KMS-11 (cell line): ENCODE measurements at regions not wholly inside any gene's neighbourhood (a gene's known extent, or its start where the extent isn't known, plus 50 kb on each side); places are given as distances from the start of the nearest gene placed in this dataset.

ENCODE experiments used
- H2AFZ ChIP-seq: fragments of 200-600 bp; sonication (generic); 2 replicates; pipeline ENCODE4 v1.6.1; 2016; ENCODE audit warnings: antibody characterized with exemption, mixed run types, low read depth
- H3K27ac ChIP-seq: fragments of 200-600 bp; sonication (generic); 2 replicates; pipeline ENCODE4 v1.6.1; 2016; ENCODE audit warnings: mild to moderate bottlenecking, mixed run types
- H3K27me3 ChIP-seq: fragments of 200-600 bp; sonication (generic); 2 replicates; pipeline ENCODE4 v1.6.1; 2017; ENCODE audit warnings: mild to moderate bottlenecking, low read depth, mixed run types, moderate library complexity; ENCODE audit not compliant: insufficient read depth
- H3K36me3 ChIP-seq: fragments of 200-600 bp; sonication (generic); 2 replicates; pipeline ENCODE4 v1.6.1; 2017; ENCODE audit warnings: mild to moderate bottlenecking, mixed run types; ENCODE audit not compliant: insufficient read depth
- H3K4me1 ChIP-seq: fragments of 200-600 bp; sonication (generic); 2 replicates; pipeline ENCODE4 v1.6.1; 2016; ENCODE audit warnings: mild to moderate bottlenecking, low read depth, mixed run types; ENCODE audit not compliant: poor library complexity, severe bottlenecking
- H3K4me2 ChIP-seq: fragments of 200-600 bp; sonication (generic); 2 replicates; pipeline ENCODE4 v1.7.0; 2016; ENCODE audit warnings: mild to moderate bottlenecking, mixed run types
- H3K4me3 ChIP-seq: fragments of 200-600 bp; sonication (generic); IDR thresholded peaks from 2 replicates; pipeline ENCODE4 v1.6.1; 2017; ENCODE audit warnings: low read depth, low read length, mixed read lengths; ENCODE audit not compliant: insufficient read depth
- H3K79me2 ChIP-seq: fragments of 200-600 bp; sonication (generic); 2 replicates; pipeline ENCODE4 v1.6.1; 2016; ENCODE audit warnings: low read depth, mixed run types; ENCODE audit not compliant: insufficient read depth
- H3K9ac ChIP-seq: fragments of 200-600 bp; sonication (generic); 2 replicates; pipeline ENCODE4 v1.6.1; 2016; ENCODE audit warnings: mild to moderate bottlenecking, mixed run types
- H4K20me1 ChIP-seq: fragments of 200-600 bp; sonication (generic); 2 replicates; pipeline ENCODE4 v1.6.1; 2016; ENCODE audit warnings: mild to moderate bottlenecking, mixed run types; ENCODE audit not compliant: insufficient read depth
- TF ChIP-seq, protein P1 (sequence below): fragments of 200-600 bp; sonication (generic); conservative IDR thresholded peaks from 2 replicates; pipeline ENCODE4 v1.6.1; 2017; ENCODE audit warnings: low read depth, mild to moderate bottlenecking, antibody characterized with exemption, low read length, moderate library complexity, mixed read lengths

DNA sequence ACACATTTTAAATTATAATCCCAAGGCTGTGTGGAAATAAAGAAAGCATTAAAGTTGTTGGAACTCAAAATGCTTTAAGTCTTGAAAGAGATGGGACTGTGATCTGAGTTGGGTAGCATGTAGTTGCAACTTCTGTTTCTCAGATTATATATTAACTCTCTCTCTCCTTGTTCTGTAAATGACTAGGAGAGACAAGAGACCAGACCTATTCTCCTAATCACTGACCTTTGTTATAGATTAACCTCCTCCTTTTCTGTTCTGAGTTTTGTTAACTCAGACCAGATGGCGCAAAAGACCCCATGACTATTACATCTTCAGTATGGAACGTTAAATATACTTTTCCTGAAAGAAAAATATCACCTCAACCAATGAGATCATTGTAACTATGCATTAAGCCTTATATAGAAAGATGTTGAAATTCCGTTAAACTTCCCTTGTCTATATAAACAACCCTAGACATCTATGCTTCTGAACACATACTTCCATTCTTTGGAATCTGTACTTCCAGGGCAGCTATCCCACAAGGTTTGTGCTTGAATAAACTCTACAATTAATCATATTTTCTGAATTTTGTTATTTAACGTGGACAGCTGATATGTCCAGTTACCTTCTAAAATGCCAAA is 143.5 kb upstream of the TRIM24 start:
- Histone ChIP-seq H3K4me3 (no peak overlapping the region), H3K79me2 (no peaks in the 10 kb centered on the region), H3K27me3 (no peaks in the 10 kb centered on the region), H3K36me3 (no peaks in the 10 kb centered on the region), H2AFZ (no peak overlapping the region), H3K27ac (no peak overlapping the region), H4K20me1 (no peaks in the 10 kb centered on the region), H3K4me2 (no peak overlapping the region), H3K4me1 (no peaks in the 10 kb centered on the region), H3K9ac (no peak overlapping the region)
- TF ChIP-seq, protein P1, sequence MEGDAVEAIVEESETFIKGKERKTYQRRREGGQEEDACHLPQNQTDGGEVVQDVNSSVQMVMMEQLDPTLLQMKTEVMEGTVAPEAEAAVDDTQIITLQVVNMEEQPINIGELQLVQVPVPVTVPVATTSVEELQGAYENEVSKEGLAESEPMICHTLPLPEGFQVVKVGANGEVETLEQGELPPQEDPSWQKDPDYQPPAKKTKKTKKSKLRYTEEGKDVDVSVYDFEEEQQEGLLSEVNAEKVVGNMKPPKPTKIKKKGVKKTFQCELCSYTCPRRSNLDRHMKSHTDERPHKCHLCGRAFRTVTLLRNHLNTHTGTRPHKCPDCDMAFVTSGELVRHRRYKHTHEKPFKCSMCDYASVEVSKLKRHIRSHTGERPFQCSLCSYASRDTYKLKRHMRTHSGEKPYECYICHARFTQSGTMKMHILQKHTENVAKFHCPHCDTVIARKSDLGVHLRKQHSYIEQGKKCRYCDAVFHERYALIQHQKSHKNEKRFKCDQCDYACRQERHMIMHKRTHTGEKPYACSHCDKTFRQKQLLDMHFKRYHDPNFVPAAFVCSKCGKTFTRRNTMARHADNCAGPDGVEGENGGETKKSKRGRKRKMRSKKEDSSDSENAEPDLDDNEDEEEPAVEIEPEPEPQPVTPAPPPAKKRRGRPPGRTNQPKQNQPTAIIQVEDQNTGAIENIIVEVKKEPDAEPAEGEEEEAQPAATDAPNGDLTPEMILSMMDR: no peak

DNA sequence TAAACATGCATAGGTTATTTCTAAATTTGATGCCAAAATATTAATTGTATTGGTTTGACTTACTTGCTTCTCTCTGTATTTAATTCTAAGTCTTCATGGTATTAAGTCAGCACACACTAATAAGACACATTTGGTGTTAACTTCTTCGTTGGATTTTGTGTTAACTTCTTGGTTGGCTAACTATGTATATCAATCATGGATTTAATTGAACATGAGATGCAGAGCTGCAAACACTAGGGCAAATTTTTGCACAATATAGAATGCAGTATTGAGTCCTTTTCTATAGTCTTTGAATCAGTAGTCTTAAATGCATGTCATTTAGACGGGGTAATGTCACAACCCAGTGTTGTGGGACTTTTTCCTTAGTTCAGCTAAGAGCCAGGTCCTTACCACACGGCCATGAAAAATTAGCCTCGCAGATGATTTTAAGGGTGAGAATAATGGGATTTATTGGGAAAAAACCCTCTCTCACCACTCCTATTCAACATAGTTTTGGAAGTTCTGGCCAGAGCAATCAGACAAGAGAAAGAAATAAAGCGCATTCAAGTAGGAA is 142.9 kb upstream of the TRIM24 start:
- Histone ChIP-seq H2AFZ (no peak overlapping the region), H3K36me3 (no peaks in the 10 kb centered on the region), H4K20me1 (no peaks in the 10 kb centered on the region), H3K4me3 (no peak overlapping the region), H3K27ac (no peak overlapping the region), H3K4me2 (no peak overlapping the region), H3K79me2 (no peaks in the 10 kb centered on the region), H3K4me1 (no peaks in the 10 kb centered on the region), H3K9ac (no peak overlapping the region), H3K27me3 (no peaks in the 10 kb centered on the region)
- TF ChIP-seq, protein P1: no peak

DNA sequence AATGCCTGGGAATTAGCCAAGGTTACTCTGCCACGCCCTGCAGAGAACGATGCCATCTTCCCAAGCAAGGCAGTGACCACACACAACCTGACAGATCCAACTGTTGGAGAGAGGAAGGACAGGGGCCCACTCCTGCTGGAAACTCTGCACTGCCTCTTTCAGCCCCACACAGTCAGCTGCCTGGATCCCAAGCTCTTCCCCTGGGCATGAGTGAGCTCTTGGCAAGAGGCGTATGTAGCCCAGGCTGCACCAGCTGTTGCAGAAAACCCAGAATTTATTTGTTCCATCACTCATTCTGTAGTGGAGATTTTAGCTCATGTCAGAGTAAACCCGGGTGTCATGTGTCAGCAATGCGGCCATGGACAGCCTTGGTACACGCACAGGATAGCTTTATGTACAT is 135.1 kb upstream of the TRIM24 start:
- TF ChIP-seq, protein P1: no peak
- Histone ChIP-seq H3K36me3 (no peaks in the 10 kb centered on the region), H3K4me2 (no peak overlapping the region), H3K27ac (no peak overlapping the region), H2AFZ (no peak overlapping the region), H3K79me2 (no peaks in the 10 kb centered on the region), H3K9ac (no peak overlapping the region), H3K4me3 (no peak overlapping the region), H3K4me1 (no peaks in the 10 kb centered on the region), H3K27me3 (no peaks in the 10 kb centered on the region), H4K20me1 (no peaks in the 10 kb centered on the region)

DNA sequence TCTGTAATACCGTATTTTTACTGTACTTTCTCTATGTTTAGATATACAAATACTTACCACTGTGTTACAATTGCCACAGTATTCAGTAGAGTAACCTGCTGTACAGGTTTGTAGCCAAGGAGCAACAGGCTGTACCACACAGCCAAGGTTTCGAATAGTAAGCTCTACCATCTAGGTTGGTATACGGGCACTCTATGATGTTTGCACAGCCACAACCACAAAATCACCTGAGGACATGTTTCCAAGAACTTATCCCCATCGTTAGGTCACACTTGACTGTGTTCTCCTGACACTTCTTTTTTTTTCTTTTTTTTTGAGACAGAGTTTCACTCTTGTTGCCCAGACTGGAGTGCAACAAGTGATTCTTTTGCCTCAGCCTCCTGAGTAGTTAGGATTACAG is 134.6 kb upstream of the TRIM24 start:
- Histone ChIP-seq H4K20me1 (no peaks in the 10 kb centered on the region), H3K4me2 (no peak overlapping the region), H3K36me3 (no peaks in the 10 kb centered on the region), H2AFZ (no peak overlapping the region), H3K9ac (no peak overlapping the region), H3K27me3 (no peaks in the 10 kb centered on the region), H3K27ac (no peak overlapping the region), H3K79me2 (no peaks in the 10 kb centered on the region), H3K4me3 (no peak overlapping the region), H3K4me1 (no peaks in the 10 kb centered on the region)
- TF ChIP-seq, protein P1: no peak
